ENCODE measurements at regions not wholly inside any gene's neighbourhood (a gene's known extent, or its start where the extent isn't known, plus 50 kb on each side); places are given as distances from the start of the nearest gene placed in this dataset.

DNA sequence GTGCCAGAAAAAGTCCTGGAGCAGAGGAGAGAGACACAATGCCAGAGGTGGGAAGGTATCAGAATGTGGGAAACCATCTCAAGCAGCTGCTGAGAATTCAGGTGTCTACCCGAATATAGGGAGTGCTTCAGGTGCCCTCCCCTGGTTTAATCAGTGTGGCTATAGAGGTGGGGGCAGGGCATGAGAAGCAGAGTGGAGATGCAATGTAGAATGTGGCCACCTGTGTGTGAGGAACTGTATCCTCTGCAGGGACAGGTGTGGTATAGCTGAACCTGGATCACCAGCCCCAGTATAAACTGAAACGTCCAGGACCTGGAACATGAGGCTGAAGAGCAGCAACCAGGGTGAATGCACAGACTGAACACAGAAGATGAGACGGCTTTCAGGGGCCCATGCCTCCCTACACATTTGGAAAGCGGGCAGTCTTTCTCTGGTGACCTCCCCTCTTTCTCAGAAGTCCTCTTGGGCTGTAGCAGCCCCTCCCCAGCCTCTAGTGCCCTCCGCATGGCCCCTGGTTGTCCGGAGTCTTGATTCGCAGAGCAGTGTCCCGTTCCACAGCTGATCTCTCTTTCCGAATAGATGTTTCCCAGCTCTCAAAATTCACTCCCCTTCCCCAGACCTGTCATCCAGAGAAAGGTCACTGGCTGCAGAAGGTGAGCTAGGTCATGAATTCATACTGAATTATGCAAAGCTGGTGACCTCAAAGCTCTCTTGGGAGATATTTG lies 103.1 kb downstream of the ABHD5 start:
- Histone ChIP-seq H2BK5ac (ENCODE audit: insufficient read length, low read length) (no peak overlapping the region), H4K5ac (ENCODE audit: insufficient read length, low read depth, low read length) (no peak overlapping the region), H3K4me1 (ENCODE audit: insufficient read depth, low read length) (no peaks in the 10 kb centered on the region), H3T11ph (ENCODE audit: low read length) (no peak overlapping the region), H3K79me1 (ENCODE audit: insufficient read depth, low read depth, low read length, poor library complexity, severe bottlenecking) (no peaks in the 10 kb centered on the region), H4K8ac (replicated peaks; ENCODE audit: insufficient read length, low read depth, low read length) (no peak overlapping the region), H2BK20ac (ENCODE audit: low read depth, low read length, poor library complexity, severe bottlenecking) (no peak overlapping the region), H3K27ac (ENCODE audit: insufficient read length, low read depth, low read length) (no peak overlapping the region), H2BK12ac (ENCODE audit: insufficient read length, low read depth, low read length) (no peak overlapping the region), H3K27me3 (ENCODE audit: insufficient read depth, low read length) (no peaks in the 10 kb centered on the region), H3K23me2 (ENCODE audit: insufficient read length, low read depth, low read length, poor library complexity, severe bottlenecking) (no peaks in the 10 kb centered on the region), H3K18ac (ENCODE audit: insufficient read length, low read depth, low read length) (no peak overlapping the region), H3K9me3 (ENCODE audit: control insufficient read depth, low read depth, low read length) (no peaks in the 10 kb centered on the region), H3K79me2 (ENCODE audit: insufficient read depth, low read length) (no peaks in the 10 kb centered on the region), H3K4me2 (ENCODE audit: insufficient read depth, insufficient read length, low read length) (no peak overlapping the region), H4K91ac (ENCODE audit: insufficient read length, low read depth, low read length) (no peak overlapping the region), H3K23ac (ENCODE audit: insufficient read length, low read depth, low read length) (no peak overlapping the region), H3K9ac (ENCODE audit: extremely low read depth, insufficient read length, low read length) (no peak overlapping the region), H2BK120ac (ENCODE audit: low read depth, low read length, poor library complexity, severe bottlenecking) (no peak overlapping the region), H4K20me1 (ENCODE audit: control insufficient read depth, insufficient read depth, insufficient read length) (no peaks in the 10 kb centered on the region), H2AFZ (ENCODE audit: low read length) (no peak overlapping the region), H2BK15ac (ENCODE audit: low read depth, low read length) (no peak overlapping the region), H3K14ac (ENCODE audit: insufficient read depth, low read length) (no peak overlapping the region), H3K56ac (ENCODE audit: insufficient read length, low read depth, low read length) (no peak overlapping the region), H3K4ac (ENCODE audit: low read depth, low read length) (no peak overlapping the region), H2AK5ac (ENCODE audit: insufficient read length, low read length) (no peak overlapping the region)
- H3K4me3 Mint-ChIP-seq, result no peak overlapping the region
- peaks cover 27% of the 10 kb centered on the region for H3K27me3 Mint-ChIP-seq (ENCODE audit: low read depth)
- no peaks in the 10 kb centered on the region for H3K4me1 Mint-ChIP-seq
- no peaks in the 10 kb centered on the region for H3K36me3 Mint-ChIP-seq (ENCODE audit: insufficient read depth in 1 of 3, low read depth in 3 of 3)
- WGBS (ENCODE audit: extremely low coverage, insufficient read length, low lambda C conversion rate), result no CpG with 5 or more reads among the region's 9 CpGs
- H3K9me3 Mint-ChIP-seq, result no peaks in the 10 kb centered on the region; a peak in 1 of 5 replicates
- H3K27ac Mint-ChIP-seq, result no peak overlapping the region
- peak; percentile 14 for DNase-seq
- TF ChIP-seq, protein P1, sequence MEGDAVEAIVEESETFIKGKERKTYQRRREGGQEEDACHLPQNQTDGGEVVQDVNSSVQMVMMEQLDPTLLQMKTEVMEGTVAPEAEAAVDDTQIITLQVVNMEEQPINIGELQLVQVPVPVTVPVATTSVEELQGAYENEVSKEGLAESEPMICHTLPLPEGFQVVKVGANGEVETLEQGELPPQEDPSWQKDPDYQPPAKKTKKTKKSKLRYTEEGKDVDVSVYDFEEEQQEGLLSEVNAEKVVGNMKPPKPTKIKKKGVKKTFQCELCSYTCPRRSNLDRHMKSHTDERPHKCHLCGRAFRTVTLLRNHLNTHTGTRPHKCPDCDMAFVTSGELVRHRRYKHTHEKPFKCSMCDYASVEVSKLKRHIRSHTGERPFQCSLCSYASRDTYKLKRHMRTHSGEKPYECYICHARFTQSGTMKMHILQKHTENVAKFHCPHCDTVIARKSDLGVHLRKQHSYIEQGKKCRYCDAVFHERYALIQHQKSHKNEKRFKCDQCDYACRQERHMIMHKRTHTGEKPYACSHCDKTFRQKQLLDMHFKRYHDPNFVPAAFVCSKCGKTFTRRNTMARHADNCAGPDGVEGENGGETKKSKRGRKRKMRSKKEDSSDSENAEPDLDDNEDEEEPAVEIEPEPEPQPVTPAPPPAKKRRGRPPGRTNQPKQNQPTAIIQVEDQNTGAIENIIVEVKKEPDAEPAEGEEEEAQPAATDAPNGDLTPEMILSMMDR (conservative IDR thresholded peaks at IDR 0.05), result no peak

Measured in H9 (cell line).